DND-41 (cell line): ENCODE measurements at regions not wholly inside any gene's neighbourhood (a gene's known extent, or its start where the extent isn't known, plus 50 kb on each side); places are given as distances from the start of the nearest gene placed in this dataset.

Experiments
- ATAC-seq: fragments of 200-7000 bp; cut with Tn5 transposase; 3 replicates; pipeline ENCODE4 v1.9.1; 2021; ENCODE audit warnings: low read depth; ENCODE audit not compliant: insufficient read depth
- DNase-seq: peaks from one replicate; pipeline ENCODE4 v3.0.0-alpha.2; 2020
- H2AFZ ChIP-seq: 2 replicates; pipeline ENCODE4 v1.6.0; 2012; ENCODE audit warnings: low read depth, low read length
- H3K27ac ChIP-seq: 2 replicates; pipeline ENCODE4 v1.5.1; 2012; ENCODE audit warnings: low read length, inconsistent platforms
- H3K27me3 ChIP-seq: fragments of 200-600 bp; sonication (generic); 2 replicates; pipeline ENCODE4 v1.6.0; 2012; ENCODE audit warnings: low read length, mild to moderate bottlenecking, inconsistent platforms; ENCODE audit not compliant: insufficient read depth, poor library complexity
- H3K36me3 ChIP-seq: 2 replicates; pipeline ENCODE4 v1.5.1; 2012; ENCODE audit warnings: low read length, inconsistent platforms; ENCODE audit not compliant: insufficient read depth
- H3K4me1 ChIP-seq: 2 replicates; pipeline ENCODE4 v1.5.1; 2012; ENCODE audit warnings: mild to moderate bottlenecking, low read length; ENCODE audit not compliant: insufficient read depth
- H3K4me2 ChIP-seq: 2 replicates; pipeline ENCODE4 v1.6.0; 2012; ENCODE audit warnings: mild to moderate bottlenecking, moderate library complexity, low read length, inconsistent platforms; ENCODE audit not compliant: insufficient read depth
- H3K4me3 ChIP-seq, 2 experiments: fragments of 200-600 bp in 1 of 2; shearing (Covaris generic) in 1 of 2; 2 replicates each; pipeline ENCODE4 v1.5.1; 2012 to 2016; ENCODE audit warnings: inconsistent platforms in 2 of 2, low read length in 2 of 2, mild to moderate bottlenecking in 2 of 2, low read depth in 1 of 2, moderate library complexity in 1 of 2
- H3K79me2 ChIP-seq: 2 replicates; pipeline ENCODE4 v1.6.0; 2012; ENCODE audit warnings: low read length, inconsistent platforms; ENCODE audit not compliant: insufficient read depth
- H3K9ac ChIP-seq: 2 replicates; pipeline ENCODE4 v1.6.0; 2012; ENCODE audit warnings: low read depth, mild to moderate bottlenecking, inconsistent platforms, low read length, moderate library complexity
- H3K9me3 ChIP-seq: 2 replicates; pipeline ENCODE4 v1.5.1; 2012; ENCODE audit warnings: low read length, moderate library complexity, mild to moderate bottlenecking, inconsistent platforms; ENCODE audit not compliant: insufficient read depth, severe bottlenecking
- H4K20me1 ChIP-seq: 2 replicates; pipeline ENCODE4 v1.6.0; 2012; ENCODE audit warnings: low read length; ENCODE audit not compliant: insufficient read depth
- CTCF ChIP-seq: IDR thresholded peaks from 2 replicates; pipeline ENCODE4 v1.5.1; 2012; ENCODE audit warnings: borderline replicate concordance, low read length, moderate library complexity, mild to moderate bottlenecking; ENCODE audit not compliant: poor library complexity, severe bottlenecking; ENCODE audit errors: extremely low read depth
- EZH2 ChIP-seq: IDR thresholded peaks from 3 replicates; pipeline ENCODE4 v1.6.1; 2012; ENCODE audit warnings: borderline replicate concordance, low read depth, mild to moderate bottlenecking, moderate library complexity, low read length, inconsistent platforms; ENCODE audit not compliant: severe bottlenecking

DNA sequence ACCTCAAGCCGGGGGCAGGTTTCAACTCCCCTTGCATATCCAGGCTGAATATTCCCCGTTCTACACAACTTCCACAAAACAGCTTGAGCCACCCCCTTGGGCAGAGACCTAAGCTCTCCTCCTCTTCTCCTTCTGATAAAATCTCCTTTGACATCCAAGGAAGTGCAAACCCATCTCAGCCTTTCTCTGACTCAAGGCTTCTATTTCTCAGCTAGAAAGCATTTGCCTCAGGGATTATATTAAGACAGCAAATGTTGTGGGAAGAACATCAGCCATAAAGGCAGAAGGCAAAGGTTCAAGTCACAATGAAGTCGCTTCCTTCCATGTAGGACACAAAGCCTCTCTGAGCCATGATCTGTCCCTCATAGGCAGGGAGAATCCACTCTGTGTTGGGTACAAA is 386.6 kb upstream of the ARID1B start:
- no peaks in the 10 kb centered on the region for H3K4me1 ChIP-seq
- no peak for ATAC-seq
- H3K4me3 ChIP-seq, result no peak overlapping the region
- no peak overlapping the region for H3K4me2 ChIP-seq
- no peak overlapping the region for H3K9ac ChIP-seq
- TF ChIP-seq EZH2 (no peak), CTCF (no peak)
- no peaks in the 10 kb centered on the region for H4K20me1 ChIP-seq
- H3K9me3 ChIP-seq, result no peaks in the 10 kb centered on the region
- no peaks in the 10 kb centered on the region for H3K27me3 ChIP-seq
- no peak overlapping the region for H3K27ac ChIP-seq
- no peak for DNase-seq
- H3K79me2 ChIP-seq, result no peaks in the 10 kb centered on the region
- no peaks in the 10 kb centered on the region for H3K36me3 ChIP-seq
- H2AFZ ChIP-seq, result no peak overlapping the region

GRCh38 chr6:156389296-156389695 is 387.9 kb upstream of the ARID1B start:
- Histone ChIP-seq H3K4me3 (no peak overlapping the region), H3K27me3 (no peaks in the 10 kb centered on the region), H3K4me2 (no peak overlapping the region), H3K27ac (no peak overlapping the region), H2AFZ (no peak overlapping the region), H3K79me2 (no peaks in the 10 kb centered on the region), H3K36me3 (no peaks in the 10 kb centered on the region), H3K9ac (no peak overlapping the region), H4K20me1 (no peaks in the 10 kb centered on the region), H3K4me1 (no peaks in the 10 kb centered on the region), H3K9me3 (no peaks in the 10 kb centered on the region)
- TF ChIP-seq CTCF (no peak), EZH2 (no peak)
- no peak for ATAC-seq
- no peak for DNase-seq

DNA sequence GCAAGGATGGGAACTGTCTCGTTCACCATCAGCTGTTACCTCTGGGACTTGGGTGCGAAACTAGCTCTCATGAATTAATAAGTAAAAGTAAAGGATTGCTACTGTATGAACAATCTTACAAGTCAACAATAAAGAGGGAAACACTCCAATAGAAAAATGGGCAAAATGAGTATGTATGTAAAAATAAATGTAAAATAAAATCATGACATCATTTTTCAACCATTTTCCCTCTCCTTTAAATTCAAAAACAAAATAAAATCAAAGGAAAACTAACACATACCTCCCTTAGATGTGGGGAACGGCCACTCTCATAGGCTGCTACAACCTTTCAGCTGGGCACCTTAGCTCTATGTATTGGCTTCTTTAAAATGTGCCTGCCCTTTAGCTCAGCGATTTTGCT is 389.7 kb upstream of the ARID1B start:
- Histone ChIP-seq H3K27ac (no peak overlapping the region), H2AFZ (no peak overlapping the region), H3K79me2 (no peaks in the 10 kb centered on the region), H3K4me3 (no peak overlapping the region), H3K9me3 (no peaks in the 10 kb centered on the region), H3K4me2 (no peak overlapping the region), H4K20me1 (no peaks in the 10 kb centered on the region), H3K27me3 (no peaks in the 10 kb centered on the region), H3K4me1 (no peaks in the 10 kb centered on the region), H3K9ac (no peak overlapping the region), H3K36me3 (no peaks in the 10 kb centered on the region)
- DNase-seq, result no peak
- no peak for ATAC-seq
- TF ChIP-seq EZH2, result no peak
- no peak for TF ChIP-seq CTCF

- H3K9me3 ChIP-seq, result no peaks in the 10 kb centered on the region
- no peak overlapping the region for H3K4me2 ChIP-seq
- H3K27ac ChIP-seq, result no peak overlapping the region
- H2AFZ ChIP-seq, result no peak overlapping the region
- H3K9ac ChIP-seq, result no peak overlapping the region
- no peak overlapping the region for H3K4me3 ChIP-seq
- no peaks in the 10 kb centered on the region for H4K20me1 ChIP-seq
- DNase-seq (no peak), ATAC-seq (no peak)
- no peak for TF ChIP-seq CTCF
- TF ChIP-seq EZH2, result no peak
- H3K27me3 ChIP-seq, result no peaks in the 10 kb centered on the region
- H3K4me1 ChIP-seq, result no peaks in the 10 kb centered on the region
- H3K36me3 ChIP-seq, result no peaks in the 10 kb centered on the region
- no peaks in the 10 kb centered on the region for H3K79me2 ChIP-seq
These were observed 394.1 kb upstream of the ARID1B start for GRCh38 chr6:156383059-156383458.
